Gastroesophageal sphincter (tissue), 4 donors: ENCODE measurements at regions not wholly inside any gene's neighbourhood (a gene's known extent, or its start where the extent isn't known, plus 50 kb on each side); places are given as distances from the start of the nearest gene placed in this dataset.

Experiments used
- ATAC-seq: fragments of 150-250 bp; one replicate; pipeline ENCODE4 v1.9.1; 2016; ENCODE audit warnings: mild to moderate bottlenecking, moderate library complexity
- H3K27ac ChIP-seq, 4 donors: fragments of 200-600 bp; sonication (generic) in 3 of 4; 1 replicate in 3 of 4; 2 replicates in 1 of 4; pipeline ENCODE4 v1.5.1; 2016 to 2019
- H3K27me3 ChIP-seq: fragments of 200-600 bp; sonication (generic); one replicate; pipeline ENCODE4 v1.5.1; 2019
- H3K36me3 ChIP-seq, 2 donors: fragments of 200-600 bp; sonication (generic); one replicate each; pipeline ENCODE4 v1.5.1; 2019; ENCODE audit warnings: control low read depth in 1 of 2
- H3K4me1 ChIP-seq, 3 donors: fragments of 200-600 bp; sonication (generic); 1 replicate in 2 of 3; 2 replicates in 1 of 3; pipeline ENCODE4 v1.5.1; 2016 to 2019; ENCODE audit warnings: control low read depth in 2 of 3
- H3K4me3 ChIP-seq, 2 donors: fragments of 200-600 bp; sonication (generic); one replicate each; pipeline ENCODE4 v1.5.1; 2019; ENCODE audit warnings: mild to moderate bottlenecking in 1 of 2, moderate library complexity in 1 of 2
- H3K9me3 ChIP-seq, 3 donors: fragments of 200-600 bp; sonication (generic); one replicate each; pipeline ENCODE4 v1.5.1; 2017 to 2019; ENCODE audit warnings: control low read depth in 2 of 3
- EP300 ChIP-seq: sonication (generic); formaldehyde crosslinking; IDR thresholded peaks from one replicate; pipeline ENCODE4 v1.6.1; 2017; ENCODE audit warnings: antibody characterized with exemption, mild to moderate bottlenecking
- POLR2A ChIP-seq, 2 donors: fragments of 450-650 bp; IDR thresholded peaks; one replicate each; pipeline ENCODE4 v1.6.1; 2017; ENCODE audit warnings: antibody characterized with exemption in 2 of 2, mild to moderate bottlenecking in 2 of 2, moderate library complexity in 1 of 2
- POLR2AphosphoS5 ChIP-seq: sonication (generic); formaldehyde crosslinking; IDR thresholded peaks from one replicate; pipeline ENCODE4 v1.6.1; 2017; ENCODE audit warnings: antibody characterized with exemption
- WGBS, 2 donors: methylation state at CpG; one replicate each; pipeline ENCODE4 v1.1.5; 2018; ENCODE audit warnings: low coverage in 1 of 2; 5-methylcytosine and 5-hydroxymethylcytosine counted together
- TF ChIP-seq, protein P1 (sequence below), 4 experiments: fragments of 200-600 bp in 2 of 4; fragments of 450-650 bp in 2 of 4; sonication (generic) in 1 of 4; IDR thresholded peaks; one replicate each; pipeline ENCODE4 v1.5.1; 2017 to 2019; ENCODE audit warnings: antibody characterized with exemption in 4 of 4, mild to moderate bottlenecking in 2 of 4, moderate library complexity in 2 of 4

GRCh38 chr13:107743983-107744382 is 471.4 kb downstream of the LIG4 start:
- TF ChIP-seq, protein P1, sequence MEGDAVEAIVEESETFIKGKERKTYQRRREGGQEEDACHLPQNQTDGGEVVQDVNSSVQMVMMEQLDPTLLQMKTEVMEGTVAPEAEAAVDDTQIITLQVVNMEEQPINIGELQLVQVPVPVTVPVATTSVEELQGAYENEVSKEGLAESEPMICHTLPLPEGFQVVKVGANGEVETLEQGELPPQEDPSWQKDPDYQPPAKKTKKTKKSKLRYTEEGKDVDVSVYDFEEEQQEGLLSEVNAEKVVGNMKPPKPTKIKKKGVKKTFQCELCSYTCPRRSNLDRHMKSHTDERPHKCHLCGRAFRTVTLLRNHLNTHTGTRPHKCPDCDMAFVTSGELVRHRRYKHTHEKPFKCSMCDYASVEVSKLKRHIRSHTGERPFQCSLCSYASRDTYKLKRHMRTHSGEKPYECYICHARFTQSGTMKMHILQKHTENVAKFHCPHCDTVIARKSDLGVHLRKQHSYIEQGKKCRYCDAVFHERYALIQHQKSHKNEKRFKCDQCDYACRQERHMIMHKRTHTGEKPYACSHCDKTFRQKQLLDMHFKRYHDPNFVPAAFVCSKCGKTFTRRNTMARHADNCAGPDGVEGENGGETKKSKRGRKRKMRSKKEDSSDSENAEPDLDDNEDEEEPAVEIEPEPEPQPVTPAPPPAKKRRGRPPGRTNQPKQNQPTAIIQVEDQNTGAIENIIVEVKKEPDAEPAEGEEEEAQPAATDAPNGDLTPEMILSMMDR (IDR thresholded peaks at IDR 0.05): no peak
- TF ChIP-seq POLR2A (IDR thresholded peaks at IDR 0.05) (no peak), POLR2AphosphoS5 (no peak), EP300 (no peak)
- Histone ChIP-seq H3K9me3 (no peaks in the 10 kb centered on the region), H3K27ac (no peak overlapping the region), H3K4me3 (no peak overlapping the region), H3K36me3 (no peaks in the 10 kb centered on the region), H3K27me3 (no peaks in the 10 kb centered on the region), H3K4me1 (no peaks in the 10 kb centered on the region)
- WGBS, 2 donors: 17 to 23% methylated on average over 2 to 3 of the region's 3 CpGs
- ATAC-seq: no peak

- no peak for ATAC-seq
- Histone ChIP-seq H3K36me3 (no peaks in the 10 kb centered on the region), H3K4me3 (no peak overlapping the region), H3K4me1 (no peaks in the 10 kb centered on the region), H3K27me3 (no peaks in the 10 kb centered on the region), H3K9me3 (no peaks in the 10 kb centered on the region), H3K27ac (no peak overlapping the region)
- TF ChIP-seq POLR2A (IDR thresholded peaks at IDR 0.05) (no peak), POLR2AphosphoS5 (no peak), EP300 (no peak)
- TF ChIP-seq, protein P1 (IDR thresholded peaks at IDR 0.05): no peak
- 18 to 25% methylated on average over 4 of the region's 4 CpGs for WGBS, 2 donors
Measured at GRCh38 chr13:107743526-107743925, 471.8 kb downstream of the LIG4 start.

DNA sequence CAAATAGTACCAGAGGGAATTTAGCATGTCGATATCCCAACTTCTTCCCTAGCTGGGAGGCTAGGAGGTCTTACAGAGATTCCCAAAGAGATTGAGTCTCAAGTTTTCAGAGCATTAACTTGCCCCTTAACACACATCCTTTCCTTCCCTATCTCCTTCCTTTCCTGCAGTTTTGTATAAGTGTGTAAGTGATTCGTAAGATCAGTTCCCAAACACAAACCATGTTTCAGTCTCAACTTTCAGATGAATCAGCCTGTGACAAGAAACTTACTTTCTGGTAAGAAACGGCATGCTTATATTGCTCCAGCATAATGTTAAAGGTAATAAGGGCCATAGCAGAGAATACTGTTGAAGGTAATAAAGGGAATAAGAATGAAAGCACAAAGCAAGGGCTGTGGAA is 472.2 kb downstream of the LIG4 start:
- WGBS, 2 donors: 21 to 50% methylated on average over 2 to 3 of the region's 3 CpGs
- no peak for ATAC-seq
- Histone ChIP-seq H3K4me1 (no peaks in the 10 kb centered on the region), H3K4me3 (no peak overlapping the region), H3K27me3 (no peaks in the 10 kb centered on the region), H3K27ac (no peak overlapping the region), H3K36me3 (no peaks in the 10 kb centered on the region), H3K9me3 (no peaks in the 10 kb centered on the region)
- TF ChIP-seq EP300: no peak
- TF ChIP-seq POLR2AphosphoS5: no peak

GRCh38 chr13:107742544-107742943 is 472.8 kb downstream of the LIG4 start:
- Histone ChIP-seq H3K4me1 (no peaks in the 10 kb centered on the region), H3K27ac (no peak overlapping the region), H3K27me3 (no peaks in the 10 kb centered on the region), H3K9me3 (no peaks in the 10 kb centered on the region), H3K4me3 (no peak overlapping the region), H3K36me3 (no peaks in the 10 kb centered on the region)
- TF ChIP-seq EP300: no peak
- TF ChIP-seq POLR2A (IDR thresholded peaks at IDR 0.05): no peak
- TF ChIP-seq, protein P1 (IDR thresholded peaks at IDR 0.05): no peak
- no peak for TF ChIP-seq POLR2AphosphoS5
- WGBS, 2 donors: 80 to 86% methylated on average over 1 of the region's 1 CpG
- ATAC-seq: no peak

DNA sequence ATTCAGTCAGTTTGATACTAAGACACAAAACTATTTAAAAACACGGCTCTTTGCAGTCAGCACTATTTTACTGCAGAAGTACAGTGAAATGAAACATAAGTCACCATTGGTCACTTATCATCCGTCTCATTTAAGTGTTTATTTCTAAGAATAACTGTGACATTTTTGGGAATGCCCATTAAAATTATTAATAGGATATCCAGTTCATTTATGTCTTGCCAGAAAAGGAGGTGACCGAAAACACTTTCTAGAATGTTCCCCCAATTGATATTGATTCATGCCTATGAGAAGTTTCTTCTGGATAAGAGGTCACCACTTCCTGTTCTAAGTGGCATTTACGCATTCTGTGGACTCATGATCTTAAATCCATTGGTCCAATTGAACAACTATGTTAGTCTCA is 477.3 kb downstream of the LIG4 start:
- Histone ChIP-seq H3K4me1 (no peaks in the 10 kb centered on the region), H3K4me3 (no peak overlapping the region), H3K27ac (no peak overlapping the region), H3K36me3 (no peaks in the 10 kb centered on the region), H3K9me3 (no peaks in the 10 kb centered on the region), H3K27me3 (no peaks in the 10 kb centered on the region)
- no peak for ATAC-seq
- TF ChIP-seq EP300 (no peak), POLR2A (IDR thresholded peaks at IDR 0.05) (no peak), POLR2AphosphoS5 (no peak)
- TF ChIP-seq, protein P1 (IDR thresholded peaks at IDR 0.05): no peak
- WGBS, 2 donors: 66 to 67% methylated on average over 3 to 4 of the region's 4 CpGs

- no peak for ATAC-seq
- Histone ChIP-seq H3K36me3 (no peaks in the 10 kb centered on the region), H3K27me3 (no peaks in the 10 kb centered on the region), H3K27ac (no peak overlapping the region), H3K9me3 (no peaks in the 10 kb centered on the region), H3K4me1 (no peaks in the 10 kb centered on the region), H3K4me3 (no peak overlapping the region)
- TF ChIP-seq EP300: no peak
- TF ChIP-seq POLR2AphosphoS5: no peak
- no peak for TF ChIP-seq POLR2A (IDR thresholded peaks at IDR 0.05)
- TF ChIP-seq, protein P1 (IDR thresholded peaks at IDR 0.05): no peak
- 52 to 65% methylated on average over 2 of the region's 2 CpGs for WGBS, 2 donors
Measured at GRCh38 chr13:107736731-107737130, 478.6 kb downstream of the LIG4 start.
